Right lobe of liver (tissue), 4 donors: ENCODE measurements at regions not wholly inside any gene's neighbourhood (a gene's known extent, or its start where the extent isn't known, plus 50 kb on each side); places are given as distances from the start of the nearest gene placed in this dataset.

Experiments used
- POLR2A ChIP-seq: fragments of 450-650 bp; IDR thresholded peaks from one replicate; pipeline ENCODE4 v1.6.1; 2017; ENCODE audit warnings: antibody characterized with exemption, mild to moderate bottlenecking
- TF ChIP-seq, protein P1 (sequence below), 4 donors: fragments of 200-600 bp in 3 of 4; fragments of 450-650 bp in 1 of 4; IDR thresholded peaks; one replicate each; pipeline versions ENCODE4 v1.5.1 to v1.8.0; 2016 to 2022; ENCODE audit warnings: antibody characterized with exemption in 4 of 4, mild to moderate bottlenecking in 2 of 4
- donor health status: DM: no; HTN: no; CAD: no.
- donor health status: DM: no; HTN: no; CAD: no.
- donor health status: DM: no; HTN: yes; CAD: no.

GRCh38 chr12:79987731-79988130 lies 52.8 kb upstream of the PPP1R12A start:
- no peak for TF ChIP-seq POLR2A
- TF ChIP-seq, protein P1, sequence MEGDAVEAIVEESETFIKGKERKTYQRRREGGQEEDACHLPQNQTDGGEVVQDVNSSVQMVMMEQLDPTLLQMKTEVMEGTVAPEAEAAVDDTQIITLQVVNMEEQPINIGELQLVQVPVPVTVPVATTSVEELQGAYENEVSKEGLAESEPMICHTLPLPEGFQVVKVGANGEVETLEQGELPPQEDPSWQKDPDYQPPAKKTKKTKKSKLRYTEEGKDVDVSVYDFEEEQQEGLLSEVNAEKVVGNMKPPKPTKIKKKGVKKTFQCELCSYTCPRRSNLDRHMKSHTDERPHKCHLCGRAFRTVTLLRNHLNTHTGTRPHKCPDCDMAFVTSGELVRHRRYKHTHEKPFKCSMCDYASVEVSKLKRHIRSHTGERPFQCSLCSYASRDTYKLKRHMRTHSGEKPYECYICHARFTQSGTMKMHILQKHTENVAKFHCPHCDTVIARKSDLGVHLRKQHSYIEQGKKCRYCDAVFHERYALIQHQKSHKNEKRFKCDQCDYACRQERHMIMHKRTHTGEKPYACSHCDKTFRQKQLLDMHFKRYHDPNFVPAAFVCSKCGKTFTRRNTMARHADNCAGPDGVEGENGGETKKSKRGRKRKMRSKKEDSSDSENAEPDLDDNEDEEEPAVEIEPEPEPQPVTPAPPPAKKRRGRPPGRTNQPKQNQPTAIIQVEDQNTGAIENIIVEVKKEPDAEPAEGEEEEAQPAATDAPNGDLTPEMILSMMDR (IDR thresholded peaks at IDR 0.05), result no peak
